ENCODE measurements at regions not wholly inside any gene's neighbourhood (a gene's known extent, or its start where the extent isn't known, plus 50 kb on each side); places are given as distances from the start of the nearest gene placed in this dataset.

DNA sequence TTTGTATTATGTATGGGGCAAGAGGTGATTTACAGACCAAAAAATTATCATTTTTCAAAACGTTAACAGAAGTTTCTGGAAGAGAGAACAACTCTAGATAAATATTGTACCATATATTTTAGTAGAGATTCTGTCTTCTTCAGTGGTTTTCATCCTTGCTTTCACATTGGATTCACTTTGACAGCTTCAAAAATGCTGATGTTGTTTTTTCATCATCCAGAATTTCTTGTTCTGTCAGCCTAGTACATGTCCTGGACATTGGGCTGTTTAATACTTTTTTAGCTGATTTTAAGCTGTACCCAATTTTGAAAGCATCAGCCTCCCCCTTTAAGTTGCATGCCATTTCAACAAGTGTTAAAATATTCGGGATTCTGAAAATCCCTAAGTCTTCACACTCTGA is 711.3 kb upstream of the LRATD1 start:
- TF ChIP-seq, protein P1, sequence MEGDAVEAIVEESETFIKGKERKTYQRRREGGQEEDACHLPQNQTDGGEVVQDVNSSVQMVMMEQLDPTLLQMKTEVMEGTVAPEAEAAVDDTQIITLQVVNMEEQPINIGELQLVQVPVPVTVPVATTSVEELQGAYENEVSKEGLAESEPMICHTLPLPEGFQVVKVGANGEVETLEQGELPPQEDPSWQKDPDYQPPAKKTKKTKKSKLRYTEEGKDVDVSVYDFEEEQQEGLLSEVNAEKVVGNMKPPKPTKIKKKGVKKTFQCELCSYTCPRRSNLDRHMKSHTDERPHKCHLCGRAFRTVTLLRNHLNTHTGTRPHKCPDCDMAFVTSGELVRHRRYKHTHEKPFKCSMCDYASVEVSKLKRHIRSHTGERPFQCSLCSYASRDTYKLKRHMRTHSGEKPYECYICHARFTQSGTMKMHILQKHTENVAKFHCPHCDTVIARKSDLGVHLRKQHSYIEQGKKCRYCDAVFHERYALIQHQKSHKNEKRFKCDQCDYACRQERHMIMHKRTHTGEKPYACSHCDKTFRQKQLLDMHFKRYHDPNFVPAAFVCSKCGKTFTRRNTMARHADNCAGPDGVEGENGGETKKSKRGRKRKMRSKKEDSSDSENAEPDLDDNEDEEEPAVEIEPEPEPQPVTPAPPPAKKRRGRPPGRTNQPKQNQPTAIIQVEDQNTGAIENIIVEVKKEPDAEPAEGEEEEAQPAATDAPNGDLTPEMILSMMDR (IDR thresholded peaks at IDR 0.05; ENCODE audit: insufficient read depth, low read length) = no peak
- TF ChIP-seq, protein P2, sequence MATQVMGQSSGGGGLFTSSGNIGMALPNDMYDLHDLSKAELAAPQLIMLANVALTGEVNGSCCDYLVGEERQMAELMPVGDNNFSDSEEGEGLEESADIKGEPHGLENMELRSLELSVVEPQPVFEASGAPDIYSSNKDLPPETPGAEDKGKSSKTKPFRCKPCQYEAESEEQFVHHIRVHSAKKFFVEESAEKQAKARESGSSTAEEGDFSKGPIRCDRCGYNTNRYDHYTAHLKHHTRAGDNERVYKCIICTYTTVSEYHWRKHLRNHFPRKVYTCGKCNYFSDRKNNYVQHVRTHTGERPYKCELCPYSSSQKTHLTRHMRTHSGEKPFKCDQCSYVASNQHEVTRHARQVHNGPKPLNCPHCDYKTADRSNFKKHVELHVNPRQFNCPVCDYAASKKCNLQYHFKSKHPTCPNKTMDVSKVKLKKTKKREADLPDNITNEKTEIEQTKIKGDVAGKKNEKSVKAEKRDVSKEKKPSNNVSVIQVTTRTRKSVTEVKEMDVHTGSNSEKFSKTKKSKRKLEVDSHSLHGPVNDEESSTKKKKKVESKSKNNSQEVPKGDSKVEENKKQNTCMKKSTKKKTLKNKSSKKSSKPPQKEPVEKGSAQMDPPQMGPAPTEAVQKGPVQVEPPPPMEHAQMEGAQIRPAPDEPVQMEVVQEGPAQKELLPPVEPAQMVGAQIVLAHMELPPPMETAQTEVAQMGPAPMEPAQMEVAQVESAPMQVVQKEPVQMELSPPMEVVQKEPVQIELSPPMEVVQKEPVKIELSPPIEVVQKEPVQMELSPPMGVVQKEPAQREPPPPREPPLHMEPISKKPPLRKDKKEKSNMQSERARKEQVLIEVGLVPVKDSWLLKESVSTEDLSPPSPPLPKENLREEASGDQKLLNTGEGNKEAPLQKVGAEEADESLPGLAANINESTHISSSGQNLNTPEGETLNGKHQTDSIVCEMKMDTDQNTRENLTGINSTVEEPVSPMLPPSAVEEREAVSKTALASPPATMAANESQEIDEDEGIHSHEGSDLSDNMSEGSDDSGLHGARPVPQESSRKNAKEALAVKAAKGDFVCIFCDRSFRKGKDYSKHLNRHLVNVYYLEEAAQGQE (IDR thresholded peaks at IDR 0.05; ENCODE audit: insufficient replicate concordance, low read depth) = no peak
- TF ChIP-seq POLR2AphosphoS5 (IDR thresholded peaks at IDR 0.05; ENCODE audit: low read depth) = no peak
